Right forelimb (tissue), 1 donor: ENCODE measurements at regions not wholly inside any gene's neighbourhood (a gene's known extent, or its start where the extent isn't known, plus 50 kb on each side); places are given as distances from the start of the nearest gene placed in this dataset.

Experiments used
- DNase-seq: peaks from one replicate; pipeline ENCODE4 v3.0.0-alpha.2; 2018

DNA sequence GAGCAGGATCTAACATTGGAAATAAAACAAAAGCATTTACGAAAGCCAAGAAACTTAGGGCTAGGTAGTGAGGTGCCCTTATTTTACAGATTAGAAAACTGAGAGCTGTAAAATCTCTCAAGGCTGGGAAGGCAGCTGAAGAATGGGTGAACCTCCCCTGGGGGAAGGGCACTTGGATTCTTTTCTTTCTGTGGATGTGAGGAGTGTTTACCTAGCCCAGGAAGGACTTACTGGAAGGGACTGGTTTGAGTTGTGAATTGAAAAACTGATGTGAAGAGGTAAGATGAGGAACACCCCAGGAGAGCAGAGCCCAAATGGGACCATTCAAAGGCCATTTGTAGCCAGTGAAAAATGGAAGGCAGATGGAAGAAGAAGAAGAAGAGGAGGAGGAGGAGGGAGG lies 74.7 kb upstream of the NGF start:
- DNase-seq: no peak

- no peak for DNase-seq
Measured at GRCh38 chr1:115412286-115412685, 74.2 kb upstream of the NGF start.

GRCh38 chr1:115411371-115412063 lies 73.5 kb upstream of the NGF start:
- DNase-seq: no peak

DNA sequence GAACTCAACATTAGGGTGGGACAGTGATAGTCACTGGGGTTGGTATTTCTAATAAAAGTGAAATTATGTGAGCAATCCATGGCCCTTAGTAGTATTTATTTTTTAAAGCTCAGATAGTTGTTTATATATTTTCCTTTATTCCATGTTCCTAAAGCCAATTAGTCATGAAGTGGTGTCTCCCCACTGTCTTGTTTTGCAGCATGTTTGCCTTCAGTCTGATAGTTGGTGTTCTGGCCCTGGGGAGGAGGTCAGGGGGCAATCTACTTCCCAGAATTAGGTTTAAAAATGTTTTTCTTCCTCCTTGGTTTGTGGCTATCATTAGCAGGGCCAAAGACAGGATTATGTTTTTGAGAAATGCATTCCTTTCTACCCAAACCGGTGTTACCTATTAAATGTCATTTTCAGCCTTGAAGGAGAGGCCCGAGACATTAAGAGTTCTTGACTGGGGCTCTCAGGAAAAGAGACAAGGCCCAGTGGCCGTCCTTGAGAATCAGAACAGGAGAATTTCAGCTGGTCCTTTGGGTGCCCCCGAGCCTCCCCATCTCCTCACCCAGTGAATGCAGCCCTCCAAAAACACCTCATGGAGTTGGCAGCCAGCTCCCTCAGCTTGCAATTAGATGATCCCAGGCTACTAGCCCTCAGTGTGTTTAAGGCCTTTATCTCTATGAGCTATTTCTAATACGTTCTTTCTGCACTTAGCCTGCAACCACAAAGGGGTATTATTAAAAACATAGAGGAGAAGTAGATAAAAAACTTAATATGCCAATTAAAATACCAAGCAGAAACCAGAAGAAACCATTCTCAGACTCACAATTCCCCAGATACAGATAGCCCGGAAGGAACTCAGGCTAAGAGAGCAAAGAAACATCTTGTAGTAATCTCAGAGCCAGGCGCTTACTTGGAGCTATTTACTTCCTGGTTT lies 71.3 kb upstream of the NGF start:
- DNase-seq: no peak

DNA sequence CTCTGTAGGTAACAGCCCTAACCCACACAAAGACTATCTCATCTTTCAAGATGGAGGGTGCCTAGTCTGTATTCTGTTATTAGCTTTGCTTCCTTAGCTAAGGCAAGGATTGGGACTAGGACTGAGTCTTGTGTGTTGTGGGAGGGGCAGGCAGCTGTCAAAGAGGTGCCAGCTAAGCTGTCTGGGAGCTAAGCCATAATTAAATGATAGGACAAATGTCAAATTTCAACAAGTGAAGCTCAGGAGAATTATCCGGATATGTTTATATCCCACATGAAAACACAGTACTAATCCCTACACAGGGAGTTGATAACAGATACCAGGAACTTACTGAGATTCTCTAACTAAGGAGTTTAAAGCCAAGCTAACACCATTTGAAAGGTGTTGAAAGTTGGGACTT lies 70.5 kb upstream of the NGF start:
- DNase-seq: no peak

GRCh38 chr1:115404911-115405310 lies 66.9 kb upstream of the NGF start:
- no peak for DNase-seq

- DNase-seq: peak; percentile 49
Measured at GRCh38 chr1:115402753-115403184, 64.7 kb upstream of the NGF start.

- no peak for DNase-seq
Measured at GRCh38 chr1:115401676-115402075, 63.6 kb upstream of the NGF start.

DNA sequence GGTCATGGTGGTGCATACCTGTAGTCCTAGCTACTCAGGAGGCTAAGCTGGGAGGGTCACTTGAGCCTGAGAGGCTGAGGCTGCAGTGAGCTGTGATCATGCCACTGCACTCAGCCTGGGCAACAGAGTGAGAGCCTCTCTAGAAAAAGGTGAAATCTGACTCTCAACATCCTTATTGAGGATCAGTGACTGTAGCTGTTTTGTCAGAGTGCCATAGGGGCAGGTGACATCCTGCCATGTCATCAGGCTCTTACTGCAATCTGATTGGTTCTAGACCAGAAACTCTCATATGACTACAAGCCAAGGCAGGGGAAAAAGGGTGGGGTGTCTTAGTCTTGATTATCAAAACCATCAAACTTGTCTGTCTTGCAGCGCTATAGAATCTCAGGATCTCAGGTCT lies 62.8 kb upstream of the NGF start:
- DNase-seq: no peak

DNA sequence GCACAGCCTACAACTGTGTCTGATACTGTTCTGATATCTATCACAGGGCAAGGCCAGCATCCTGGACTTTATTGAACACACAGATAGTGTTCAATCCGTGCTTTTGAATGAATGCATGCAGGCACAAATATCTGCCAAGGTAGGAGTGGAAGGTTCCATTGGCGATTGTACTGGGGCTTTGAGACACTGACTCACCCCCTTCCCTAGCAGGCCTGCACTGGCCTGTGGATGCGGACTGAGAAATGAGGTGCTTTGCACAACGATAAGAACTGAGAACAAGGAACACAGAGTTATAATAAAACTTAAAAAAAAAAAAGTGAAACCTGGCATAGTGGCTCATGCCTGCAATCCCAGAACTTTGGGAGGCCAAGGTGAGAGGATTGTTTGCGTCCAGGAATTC lies 62.4 kb upstream of the NGF start:
- no peak for DNase-seq

DNA sequence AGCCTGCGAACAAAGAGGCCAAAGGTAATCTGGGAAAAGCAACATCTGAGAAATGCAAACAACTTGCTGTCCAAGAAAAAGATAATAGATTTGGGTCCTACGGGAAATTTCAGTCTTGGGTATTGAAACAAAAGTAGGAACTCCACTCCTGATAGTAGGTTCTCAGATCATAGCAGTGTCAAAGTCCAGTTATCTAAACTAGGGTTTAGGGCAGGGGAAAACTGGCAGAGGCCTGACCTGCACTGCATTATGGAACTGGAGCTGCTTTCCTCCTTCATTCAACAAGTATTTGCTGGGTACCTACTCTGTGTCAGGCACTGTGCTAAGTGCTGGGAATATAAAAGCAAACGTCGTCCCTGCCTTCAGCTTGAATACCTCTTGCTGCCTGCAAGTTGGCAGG lies 60.7 kb upstream of the NGF start:
- no peak for DNase-seq
